ENCODE measurements at regions not wholly inside any gene's neighbourhood (a gene's known extent, or its start where the extent isn't known, plus 50 kb on each side); places are given as distances from the start of the nearest gene placed in this dataset.

DNA sequence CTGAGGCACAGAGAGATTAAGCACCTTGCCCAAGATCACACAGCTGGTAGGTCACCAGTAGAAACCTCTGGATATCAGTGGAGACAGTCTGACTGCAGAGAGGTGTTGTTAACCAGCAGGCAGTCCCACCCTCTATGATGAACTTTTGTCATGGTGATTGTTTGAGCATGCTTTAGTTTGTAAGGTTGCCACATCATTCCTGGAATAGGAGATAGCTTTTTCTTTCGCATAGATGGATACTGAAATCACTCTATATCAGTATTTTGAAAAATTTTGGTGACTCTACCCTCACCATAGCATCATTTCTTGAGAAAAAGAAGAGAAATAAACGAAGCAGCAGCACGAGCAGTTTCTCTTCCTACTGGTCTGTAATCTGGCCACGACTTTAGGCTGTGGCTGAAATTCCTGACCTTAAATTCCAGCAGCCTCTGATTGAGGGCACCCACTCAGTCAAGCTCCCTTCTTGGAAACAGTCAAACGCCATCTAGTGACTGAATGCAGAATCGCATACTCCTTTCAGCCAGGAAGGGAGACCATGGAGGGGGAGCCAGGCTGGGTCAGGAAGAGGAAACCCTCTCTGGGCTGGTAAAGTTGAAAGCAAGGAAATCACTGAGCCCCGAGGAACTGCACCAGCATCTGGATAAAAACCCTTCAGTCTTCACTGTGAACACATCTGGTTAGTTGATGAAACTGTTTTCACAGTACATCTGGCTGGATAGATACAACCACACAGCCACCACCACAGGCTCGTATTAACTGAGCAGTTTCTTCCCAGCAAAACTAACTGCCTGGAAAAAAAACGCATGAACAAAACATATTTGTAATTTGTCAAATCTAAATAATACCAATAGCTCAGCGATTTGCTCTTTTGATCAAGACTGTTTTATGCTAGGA lies 108.5 kb upstream of the XYLT1 start:
- no peak overlapping the region for H3K27ac ChIP-seq (replicated peaks in 1 of 4)
- H3K27me3 ChIP-seq, result no peaks in the 10 kb centered on the region
- no peak overlapping the region for H3K4me3 ChIP-seq
- DNase-seq (ENCODE audit: extremely low spot score), result no peak
- H3K4me1 ChIP-seq, result peaks cover 0 to 9% (median 0%) of the 10 kb centered on the region in 4 donors
- WGBS, result 27% methylated on average over 10 of the region's 10 CpGs
- intact Hi-C loops (cut with DNase I), result loop anchor here (5.0 kb wide), 1 partner anchor 717 kb away; no protein-coding TSS in a partner anchor
- no peaks in the 10 kb centered on the region for H3K9me3 ChIP-seq
- H3K36me3 ChIP-seq, result no peaks in the 10 kb centered on the region
- TF ChIP-seq, protein P1, sequence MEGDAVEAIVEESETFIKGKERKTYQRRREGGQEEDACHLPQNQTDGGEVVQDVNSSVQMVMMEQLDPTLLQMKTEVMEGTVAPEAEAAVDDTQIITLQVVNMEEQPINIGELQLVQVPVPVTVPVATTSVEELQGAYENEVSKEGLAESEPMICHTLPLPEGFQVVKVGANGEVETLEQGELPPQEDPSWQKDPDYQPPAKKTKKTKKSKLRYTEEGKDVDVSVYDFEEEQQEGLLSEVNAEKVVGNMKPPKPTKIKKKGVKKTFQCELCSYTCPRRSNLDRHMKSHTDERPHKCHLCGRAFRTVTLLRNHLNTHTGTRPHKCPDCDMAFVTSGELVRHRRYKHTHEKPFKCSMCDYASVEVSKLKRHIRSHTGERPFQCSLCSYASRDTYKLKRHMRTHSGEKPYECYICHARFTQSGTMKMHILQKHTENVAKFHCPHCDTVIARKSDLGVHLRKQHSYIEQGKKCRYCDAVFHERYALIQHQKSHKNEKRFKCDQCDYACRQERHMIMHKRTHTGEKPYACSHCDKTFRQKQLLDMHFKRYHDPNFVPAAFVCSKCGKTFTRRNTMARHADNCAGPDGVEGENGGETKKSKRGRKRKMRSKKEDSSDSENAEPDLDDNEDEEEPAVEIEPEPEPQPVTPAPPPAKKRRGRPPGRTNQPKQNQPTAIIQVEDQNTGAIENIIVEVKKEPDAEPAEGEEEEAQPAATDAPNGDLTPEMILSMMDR (IDR thresholded peaks at IDR 0.05), result peak in 2 of 3 experiments; percentile 80 to 83
- no peak for TF ChIP-seq POLR2AphosphoS5 (IDR thresholded peaks at IDR 0.05)

DNA sequence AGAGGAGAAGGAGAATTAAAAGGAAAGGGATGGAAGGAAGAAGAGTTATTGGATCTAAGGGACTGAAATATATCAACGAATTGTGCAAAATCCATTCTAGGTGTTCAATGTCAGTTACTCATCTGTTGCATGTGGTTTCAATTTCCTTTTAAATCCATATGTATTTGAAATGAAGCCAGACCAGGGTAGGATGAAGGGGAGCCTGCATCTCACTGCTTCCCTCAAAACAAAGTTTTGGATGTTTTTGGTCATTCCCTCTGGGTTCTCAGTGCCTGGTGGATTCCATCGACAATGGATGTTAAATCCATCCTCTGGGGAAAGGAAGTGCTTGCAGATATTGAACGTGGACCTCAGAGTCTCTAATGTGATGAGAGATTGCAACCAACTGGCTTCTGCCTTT lies 103.5 kb upstream of the XYLT1 start:
- WGBS, result 65% methylated on average over 3 of the region's 3 CpGs
- peaks cover 0 to 5% (median 0%) of the 10 kb centered on the region in 4 donors for H3K4me1 ChIP-seq
- no peaks in the 10 kb centered on the region for H3K27me3 ChIP-seq
- DNase-seq (ENCODE audit: extremely low spot score), result no peak
- H3K4me3 ChIP-seq, result no peak overlapping the region
- no peaks in the 10 kb centered on the region for H3K9me3 ChIP-seq
- no peak overlapping the region for H3K27ac ChIP-seq (replicated peaks in 1 of 4)
- intact Hi-C loops (cut with DNase I), result no loop called here
- H3K36me3 ChIP-seq, result no peaks in the 10 kb centered on the region
- no peak for TF ChIP-seq POLR2A (IDR thresholded peaks at IDR 0.05; ENCODE audit: low read depth)
- no peak for TF ChIP-seq EP300 (IDR thresholded peaks at IDR 0.05)
- TF ChIP-seq, protein P1 (IDR thresholded peaks at IDR 0.05), result no peak

DNA sequence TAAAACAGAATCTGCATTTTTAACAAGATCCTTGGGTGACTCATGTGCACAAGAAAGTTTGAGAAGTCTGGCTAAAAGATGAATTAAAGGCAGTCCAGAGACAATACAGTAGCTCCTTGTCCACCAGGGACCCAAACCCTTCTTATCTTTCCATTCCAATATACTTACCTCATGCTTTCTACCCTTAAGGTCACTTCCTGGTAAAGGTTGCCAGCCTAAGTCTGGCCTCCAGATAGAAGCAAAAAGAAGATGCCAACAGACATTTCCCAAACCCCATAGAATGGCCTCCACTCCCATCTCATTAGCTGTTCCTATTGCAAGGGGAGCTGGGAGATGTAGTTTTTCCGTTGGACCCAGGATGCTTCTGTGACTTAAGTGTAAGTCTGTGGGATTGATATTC lies 101.4 kb upstream of the XYLT1 start:
- no peak overlapping the region for H3K27ac ChIP-seq (replicated peaks in 1 of 4)
- DNase-seq (ENCODE audit: extremely low spot score), result no peak
- WGBS, result 75% methylated on average over 1 of the region's 1 CpG
- H3K4me1 ChIP-seq, result no peaks in the 10 kb centered on the region
- TF ChIP-seq POLR2A (IDR thresholded peaks at IDR 0.05; ENCODE audit: low read depth) (no peak), POLR2AphosphoS5 (IDR thresholded peaks at IDR 0.05) (no peak), EP300 (IDR thresholded peaks at IDR 0.05) (no peak)
- TF ChIP-seq, protein P1 (IDR thresholded peaks at IDR 0.05), result no peak
- no peak overlapping the region for H3K4me3 ChIP-seq
- H3K27me3 ChIP-seq, result no peaks in the 10 kb centered on the region
- H3K9me3 ChIP-seq, result no peaks in the 10 kb centered on the region
- intact Hi-C loops (cut with DNase I), result no loop called here
- H3K36me3 ChIP-seq, result no peaks in the 10 kb centered on the region

DNA sequence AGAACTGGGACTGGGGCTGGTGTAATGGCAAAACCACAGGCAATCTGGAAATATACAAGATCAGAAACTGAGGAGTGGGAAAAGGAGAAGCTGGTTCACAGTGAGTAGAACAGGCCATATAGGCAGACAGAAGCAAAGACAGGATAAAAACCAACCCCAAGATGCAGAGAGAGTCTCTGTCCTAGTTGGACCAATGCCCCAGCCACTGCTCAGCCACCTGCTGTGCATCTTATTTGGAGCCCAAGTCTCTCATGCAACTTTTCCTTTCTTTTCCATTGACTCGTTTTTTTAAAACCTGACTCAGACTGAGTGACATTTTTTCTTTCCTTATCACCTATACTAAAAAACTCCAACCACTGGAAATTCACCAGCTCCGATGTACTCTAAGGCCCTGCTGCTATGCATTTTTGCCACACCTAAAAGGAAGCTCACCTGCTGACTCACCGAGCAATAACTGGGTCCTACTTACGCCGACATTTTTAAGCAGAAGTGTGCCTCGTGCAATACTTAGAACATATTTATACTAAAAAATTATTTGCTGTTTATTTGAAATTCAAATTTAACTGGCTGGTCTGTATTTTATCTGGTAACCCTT lies 100.8 kb upstream of the XYLT1 start:
- H3K9me3 ChIP-seq, result no peaks in the 10 kb centered on the region
- intact Hi-C loops (cut with DNase I), result no loop called here
- no peak overlapping the region for H3K27ac ChIP-seq (replicated peaks in 1 of 4)
- no peak overlapping the region for H3K4me3 ChIP-seq
- no peak for TF ChIP-seq POLR2A (IDR thresholded peaks at IDR 0.05; ENCODE audit: low read depth)
- H3K4me1 ChIP-seq, result no peaks in the 10 kb centered on the region
- 84% methylated on average over 6 of the region's 6 CpGs for WGBS
- H3K27me3 ChIP-seq, result no peaks in the 10 kb centered on the region
- no peak for DNase-seq (ENCODE audit: extremely low spot score)
- H3K36me3 ChIP-seq, result no peaks in the 10 kb centered on the region

DNA sequence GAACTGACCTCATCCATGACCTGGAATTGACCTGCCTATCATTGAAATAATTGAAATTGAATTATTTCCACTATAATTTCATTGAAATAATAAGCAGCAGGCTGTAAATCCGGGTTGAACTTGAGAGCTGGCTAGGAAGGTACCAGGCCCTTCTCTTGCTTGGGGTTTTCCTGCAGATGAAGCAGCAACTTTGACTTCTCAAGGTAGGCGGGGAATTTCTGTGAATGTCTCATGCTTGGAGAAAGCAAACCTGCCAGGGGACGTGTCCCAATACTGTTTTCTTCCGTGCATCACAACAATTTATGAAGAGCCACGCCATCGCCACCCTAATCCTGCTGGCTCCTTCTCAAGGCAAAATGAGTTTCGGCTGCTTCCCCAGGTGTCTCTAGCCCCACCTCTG lies 97.5 kb upstream of the XYLT1 start:
- 92% methylated on average over 7 of the region's 7 CpGs for WGBS
- H3K9me3 ChIP-seq, result no peaks in the 10 kb centered on the region
- no peaks in the 10 kb centered on the region for H3K4me1 ChIP-seq
- no peak overlapping the region for H3K4me3 ChIP-seq
- H3K27ac ChIP-seq (replicated peaks in 1 of 4), result no peak overlapping the region
- no peaks in the 10 kb centered on the region for H3K36me3 ChIP-seq
- no peak for TF ChIP-seq POLR2A (IDR thresholded peaks at IDR 0.05; ENCODE audit: low read depth)
- no peak for DNase-seq (ENCODE audit: extremely low spot score)
- H3K27me3 ChIP-seq, result peaks cover 0 to 3% (median 0%) of the 10 kb centered on the region in 4 donors
- intact Hi-C loops (cut with DNase I), result no loop called here
